H1 (cell line): ENCODE measurements at regions not wholly inside any gene's neighbourhood (a gene's known extent, or its start where the extent isn't known, plus 50 kb on each side); places are given as distances from the start of the nearest gene placed in this dataset.

ENCODE experiments used
- RNF2 ChIP-seq: fragments of 200-900, 300-1000 bp; sonication (generic); IDR thresholded peaks from 2 replicates; pipeline ENCODE4 v1.7.1; 2016; ENCODE audit warnings: borderline replicate concordance, low read depth, mild to moderate bottlenecking, antibody characterized with exemption, low read length; ENCODE audit not compliant: poor library complexity, severe bottlenecking; ENCODE audit errors: missing control alignments
- SIRT6 ChIP-seq: IDR thresholded peaks from one replicate; pipeline ENCODE4 v1.7.1; 2012; ENCODE audit warnings: low read length, inconsistent platforms

DNA sequence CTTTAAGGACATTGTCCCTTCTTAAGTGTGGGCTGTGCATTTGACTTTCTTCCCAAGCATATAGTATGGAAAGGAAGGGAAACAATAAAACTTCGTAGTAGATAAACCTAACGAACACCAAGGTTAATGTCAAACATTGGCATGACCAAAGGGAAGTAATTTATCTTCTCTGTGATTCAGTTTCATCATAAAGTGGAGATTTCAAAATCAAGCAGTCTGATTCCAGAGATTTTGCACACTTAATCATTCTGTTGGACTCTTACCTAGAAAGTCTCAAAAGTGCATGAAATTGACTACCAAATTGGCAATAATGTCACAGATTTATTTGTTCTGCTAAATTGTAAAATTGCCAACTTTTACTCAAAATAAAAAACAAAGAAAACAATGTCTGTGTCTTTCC is 559.7 kb downstream of the JRKL start (continued):
- no peak for TF ChIP-seq RNF2
- no peak for TF ChIP-seq SIRT6
- TF ChIP-seq, all 59 proteins: peak for 0
